IMR-90 (cell line): ENCODE measurements at regions not wholly inside any gene's neighbourhood (a gene's known extent, or its start where the extent isn't known, plus 50 kb on each side); places are given as distances from the start of the nearest gene placed in this dataset.

Source experiments
- ATAC-seq: fragments of 200-7000 bp; cut with Tn5 transposase; 2 replicates; pipeline ENCODE4 v1.9.1; 2020; ENCODE audit warnings: low read depth, mild to moderate bottlenecking, moderate library complexity
- BruUV-seq: library from RNA; stranded (reverse); fragments of 400-500 nt; replicated peaks from 2 replicates; lab custom pipeline; 2021; lab: Mats Ljungman, UMichigan
- CTCF ChIA-PET: fragments of 300-600 bp; formaldehyde crosslinking; extraction: SDS; loops from one replicate; lab custom pipeline; 2021; ENCODE audit warnings: antibody characterized with exemption; lab: Yijun Ruan, JAX
- POLR2A ChIA-PET: fragments of 300-600 bp; sonication (Branson Sonifier 250); formaldehyde crosslinking; loops from one replicate; lab custom pipeline; 2022; ENCODE audit warnings: antibody characterized with exemption; ENCODE audit not compliant: unreplicated experiment; lab: Charles Lee
- DNase-seq: peaks from one replicate; pipeline ENCODE4 v3.0.0; 2013
- H2AFZ ChIP-seq: replicated peaks from 2 replicates; pipeline ENCODE3; 2013; ENCODE audit warnings: low read length, mild to moderate bottlenecking; ENCODE audit not compliant: poor library complexity
- H2AK5ac ChIP-seq: 2 replicates; pipeline ENCODE4 v1.6.1; 2013; ENCODE audit warnings: low read depth, low read length, inconsistent platforms
- H2AK9ac ChIP-seq: replicated peaks from 2 replicates; pipeline ENCODE3; 2013; ENCODE audit warnings: mild to moderate bottlenecking, low read depth, low read length, moderate library complexity; ENCODE audit not compliant: poor library complexity
- H2BK120ac ChIP-seq: 2 replicates; pipeline ENCODE4 v1.6.1; 2013; ENCODE audit warnings: low read depth, low read length, inconsistent platforms
- H2BK15ac ChIP-seq: 3 replicates; pipeline ENCODE4 v1.6.1; 2013; ENCODE audit warnings: low read depth, low read length, inconsistent platforms
- H2BK20ac ChIP-seq: 2 replicates; pipeline ENCODE4 v1.6.1; 2013; ENCODE audit warnings: low read depth, mild to moderate bottlenecking, inconsistent platforms, low read length, moderate library complexity
- H2BK5ac ChIP-seq: 2 replicates; pipeline ENCODE4 v1.6.1; 2013; ENCODE audit warnings: mild to moderate bottlenecking, low read depth, low read length, inconsistent platforms; ENCODE audit not compliant: poor library complexity, severe bottlenecking
- H3K14ac ChIP-seq: replicated peaks from 2 replicates; pipeline ENCODE4 v1.6.1; 2013; ENCODE audit warnings: low read depth, low read length, inconsistent platforms
- H3K18ac ChIP-seq: 2 replicates; pipeline ENCODE4 v1.6.1; 2013; ENCODE audit warnings: low read depth, low read length, control low read depth
- H3K23ac ChIP-seq: 2 replicates; pipeline ENCODE4 v1.6.1; 2013; ENCODE audit warnings: low read depth, low read length, inconsistent platforms
- H3K27ac ChIP-seq: 2 replicates; pipeline ENCODE4 v1.5.1; 2013; ENCODE audit warnings: mild to moderate bottlenecking, control low read depth, low read length; ENCODE audit not compliant: insufficient read depth
- H3K27me3 ChIP-seq: 2 replicates; pipeline ENCODE4 v1.6.1; 2013; ENCODE audit warnings: low read length; ENCODE audit not compliant: control insufficient read depth, insufficient read depth
- H3K36me3 ChIP-seq: 2 replicates; pipeline ENCODE4 v1.6.1; 2013; ENCODE audit warnings: low read length, mixed read lengths; ENCODE audit not compliant: control insufficient read depth, insufficient read depth
- H3K4ac ChIP-seq: 2 replicates; pipeline ENCODE4 v1.6.1; 2013; ENCODE audit warnings: low read depth, low read length, inconsistent platforms
- H3K4me1 ChIP-seq: 2 replicates; pipeline ENCODE4 v1.6.1; 2013; ENCODE audit warnings: low read length, mixed read lengths; ENCODE audit not compliant: control insufficient read depth, insufficient read depth
- H3K4me2 ChIP-seq: 2 replicates; pipeline ENCODE4 v1.6.1; 2013; ENCODE audit warnings: low read depth, mild to moderate bottlenecking, control low read depth, low read length, moderate library complexity
- H3K4me3 ChIP-seq: 2 replicates; pipeline ENCODE4 v1.5.1; 2013; ENCODE audit warnings: low read depth, mild to moderate bottlenecking, control low read depth, low read length, moderate library complexity; ENCODE audit not compliant: insufficient read depth
- H3K56ac ChIP-seq: 2 replicates; pipeline ENCODE4 v1.6.1; 2013; ENCODE audit warnings: low read length, inconsistent platforms; ENCODE audit not compliant: insufficient read depth; ENCODE audit errors: extremely low read depth
- H3K79me1 ChIP-seq, 2 experiments: 2 replicates each; pipeline ENCODE4 v1.6.1; 2013; ENCODE audit warnings: low read length in 2 of 2, inconsistent platforms in 1 of 2, low read depth in 1 of 2
- H3K9ac ChIP-seq: 2 replicates; pipeline ENCODE4 v1.6.1; 2013; ENCODE audit warnings: low read depth, low read length, control low read depth
- H3K9me1 ChIP-seq: 2 replicates; pipeline ENCODE4 v1.6.1; 2013; ENCODE audit warnings: low read length, inconsistent platforms; ENCODE audit not compliant: insufficient read depth
- H3K9me3 ChIP-seq: 2 replicates; pipeline ENCODE4 v1.6.1; 2013; ENCODE audit warnings: low read length; ENCODE audit not compliant: control insufficient read depth, insufficient read depth
- H4K20me1 ChIP-seq: 2 replicates; pipeline ENCODE4 v1.6.1; 2013; ENCODE audit warnings: low read length, inconsistent platforms; ENCODE audit not compliant: insufficient read depth
- H4K5ac ChIP-seq: 2 replicates; pipeline ENCODE4 v1.6.1; 2013; ENCODE audit warnings: mild to moderate bottlenecking, low read depth, low read length, control low read depth
- H4K8ac ChIP-seq, 2 experiments: 2 replicates each; pipeline ENCODE4 v1.6.1; 2013; ENCODE audit warnings: low read depth in 2 of 2, low read length in 2 of 2, control low read depth in 1 of 2, inconsistent platforms in 1 of 2
- H4K91ac ChIP-seq: 2 replicates; pipeline ENCODE4 v1.6.1; 2013; ENCODE audit warnings: low read depth, low read length, inconsistent platforms; ENCODE audit not compliant: insufficient read depth
- NFE2L2 ChIP-seq: fragments of 150-350 bp; IDR thresholded peaks from 2 replicates; pipeline ENCODE4 v1.6.1; 2016; ENCODE audit warnings: low read depth, mild to moderate bottlenecking, low read length
- SMC3 ChIP-seq: fragments of 150-350 bp; IDR thresholded peaks from 2 replicates; pipeline ENCODE4 v1.6.1; 2016; ENCODE audit warnings: low read depth, mild to moderate bottlenecking, antibody characterized with exemption, low read length, moderate library complexity
- WGBS, 2 experiments: methylation state at CpG; one replicate each; pipeline versions ENCODE4 v1.1.5 to v1.1.7; 2013; ENCODE audit warnings: missing lambda C conversion rate in 2 of 2; ENCODE audit not compliant: insufficient read length in 1 of 2; ENCODE audit errors: extremely low coverage in 2 of 2; 5-methylcytosine and 5-hydroxymethylcytosine counted together
- dilution Hi-C: fragments of 300-500 bp; cut with HindIII; formaldehyde crosslinking; loops from one replicate; pipeline ENCODE4 v1.14.3; 2018; ENCODE audit warnings: low sequenced_read_pairs; ENCODE audit not compliant: unreplicated experiment
- in situ Hi-C: fragments of 300-500 bp; cut with MboI; formaldehyde crosslinking; loops from 3 replicates; pipeline ENCODE4 v1.14.3; 2019; ENCODE audit warnings: low sequenced_read_pairs, inconsistent platforms, mixed read lengths
- intact Hi-C: fragments of 100-400 bp; cut with micrococcal nuclease; formaldehyde crosslinking; loops from 2 replicates; pipeline ENCODE4 v1.10.0; 2022

GRCh38 chr13:55087085-55087484 lies 2053.6 kb upstream of the PRR20A start:
- Histone ChIP-seq H4K20me1 (no peaks in the 10 kb centered on the region), H4K91ac (no peak overlapping the region), H3K14ac (no peak overlapping the region), H2BK120ac (no peak overlapping the region), H2AK9ac (no peak overlapping the region), H3K79me1 (no peaks in the 10 kb centered on the region), H3K56ac (no peak overlapping the region), H3K9me3 (peaks cover 13% of the 10 kb centered on the region; the same call in 1 of the 2 replicates), H3K4ac (no peak overlapping the region), H4K5ac (no peak overlapping the region), H3K27ac (no peak overlapping the region), H3K18ac (no peak overlapping the region), H3K4me2 (no peak overlapping the region), H3K9ac (no peak overlapping the region), H4K8ac (no peak overlapping the region), H3K23ac (no peak overlapping the region), H2BK5ac (no peak overlapping the region), H2BK20ac (no peak overlapping the region), H2BK15ac (no peak overlapping the region), H3K4me3 (no peak overlapping the region), H3K9me1 (no peaks in the 10 kb centered on the region), H3K4me1 (no peaks in the 10 kb centered on the region), H3K27me3 (no peaks in the 10 kb centered on the region), H3K36me3 (no peaks in the 10 kb centered on the region), H2AK5ac (no peak overlapping the region), H2AFZ (no peak overlapping the region)
- dilution Hi-C loops (no loop called here), in situ Hi-C loops (no loop called here), intact Hi-C loops (no loop called here)
- no TSS peak for BruUV-seq
- no peak for TF ChIP-seq SMC3
- no peak for TF ChIP-seq NFE2L2
- no peak for DNase-seq
- ChIA-PET CTCF (no interaction called here), POLR2A (no interaction called here)
- WGBS, 2 experiments = no CpG with 5 or more reads among the region's 2 CpGs
- no peak for ATAC-seq
